SK-N-SH (cell line): ENCODE measurements at regions not wholly inside any gene's neighbourhood (a gene's known extent, or its start where the extent isn't known, plus 50 kb on each side); places are given as distances from the start of the nearest gene placed in this dataset.

Experiments
- CTCF ChIA-PET: fragments of 300-600, 350-600 bp; formaldehyde crosslinking; extraction: SDS; loops from one replicate; lab custom pipeline; 2021; lab: Yijun Ruan, JAX
- POLR2A ChIA-PET: fragments of 350-600 bp; sonication (Branson Sonifier 250); formaldehyde crosslinking; extraction: SDS; loops from one replicate; lab custom pipeline; 2020; ENCODE audit warnings: antibody characterized with exemption, inconsistent platforms; lab: Yijun Ruan, JAX
- DNase-seq: peaks from one replicate; pipeline ENCODE4 v3.0.0; 2012
- H2AFZ ChIP-seq: fragments of 200-600 bp; sonication (generic); 2 replicates; pipeline ENCODE4 v1.8.1; 2016; ENCODE audit warnings: antibody characterized with exemption, mild to moderate bottlenecking, low read depth
- H3F3A ChIP-seq: fragments of 200-600 bp; sonication (generic); replicated peaks from 2 replicates; pipeline ENCODE3; 2016; ENCODE audit warnings: antibody characterized with exemption, mild to moderate bottlenecking; ENCODE audit not compliant: insufficient read depth
- H3K27ac ChIP-seq, 2 experiments: fragments of 200-500 bp in 1 of 2; fragments of 200-600 bp in 1 of 2; sonication (Bioruptor generic) in 1 of 2; sonication (generic), shearing (Covaris generic) in 1 of 2; 2 replicates each; pipeline versions ENCODE4 v1.5.1 to v1.6.1; 2014 to 2016; ENCODE audit warnings: low read depth in 2 of 2, inconsistent platforms in 1 of 2, low read length in 1 of 2, mild to moderate bottlenecking in 1 of 2, mixed read lengths in 1 of 2
- H3K27me3 ChIP-seq: fragments of 200-600 bp; sonication (generic), shearing (Covaris generic); 2 replicates; pipeline ENCODE4 v1.6.1; 2016; ENCODE audit warnings: mixed run types; ENCODE audit not compliant: insufficient read depth
- H3K36me3 ChIP-seq, 2 experiments: fragments of 200-500 bp in 1 of 2; fragments of 200-600 bp in 1 of 2; sonication (Bioruptor generic) in 1 of 2; sonication (generic) in 1 of 2; replicated peaks in 1 of 2; 2 replicates each; pipeline versions ENCODE3 to v1.5.1; 2014 to 2016; ENCODE audit warnings: low read length in 1 of 2, mild to moderate bottlenecking in 1 of 2; ENCODE audit not compliant: insufficient read depth in 2 of 2, control insufficient read depth in 1 of 2
- H3K4me1 ChIP-seq, 2 experiments: fragments of 200-500 bp in 1 of 2; fragments of 200-600 bp in 1 of 2; sonication (Bioruptor generic) in 1 of 2; sonication (generic), shearing (Covaris generic) in 1 of 2; 2 replicates each; pipeline versions ENCODE4 v1.5.1 to v1.6.1; 2014 to 2016; ENCODE audit warnings: low read depth in 1 of 2, low read length in 1 of 2, mixed run types in 1 of 2; ENCODE audit not compliant: insufficient read depth in 2 of 2, control insufficient read depth in 1 of 2
- H3K4me2 ChIP-seq: fragments of 200-600 bp; sonication (generic), shearing (Covaris generic); 2 replicates; pipeline ENCODE4 v1.6.1; 2017; ENCODE audit warnings: mixed run types
- H3K4me3 ChIP-seq, 2 experiments: fragments of 200-500 bp in 1 of 2; fragments of 200-600 bp in 1 of 2; sonication (Bioruptor generic) in 1 of 2; sonication (generic), shearing (Covaris generic) in 1 of 2; 2 replicates each; pipeline versions ENCODE4 v1.5.1 to v1.8.1; 2014 to 2016; ENCODE audit warnings: low read depth in 2 of 2, inconsistent platforms in 1 of 2, low read length in 1 of 2, mild to moderate bottlenecking in 1 of 2, mixed read lengths in 1 of 2, moderate library complexity in 1 of 2
- H3K79me2 ChIP-seq: fragments of 200-600 bp; sonication (generic); 2 replicates; pipeline ENCODE4 v1.8.1; 2017; ENCODE audit warnings: mild to moderate bottlenecking; ENCODE audit not compliant: insufficient read depth
- H3K9ac ChIP-seq: fragments of 200-600 bp; sonication (generic); 2 replicates; pipeline ENCODE4 v1.6.1; 2017; ENCODE audit warnings: mixed run types
- H3K9me2 ChIP-seq: fragments of 200-600 bp; sonication (generic); 2 replicates; pipeline ENCODE4 v1.6.1; 2017; ENCODE audit warnings: mixed run types
- H3K9me3 ChIP-seq: fragments of 200-600 bp; sonication (generic); 2 replicates; pipeline ENCODE4 v1.6.1; 2017; ENCODE audit warnings: mixed run types, mild to moderate bottlenecking, moderate library complexity
- H4K20me1 ChIP-seq: fragments of 200-600 bp; sonication (generic); 2 replicates; pipeline ENCODE4 v1.6.1; 2017; ENCODE audit warnings: mild to moderate bottlenecking, mixed run types; ENCODE audit not compliant: insufficient read depth
- CHD2 ChIP-seq: fragments of 150-350 bp; IDR thresholded peaks from 2 replicates; pipeline ENCODE4 v1.6.1; 2018; ENCODE audit warnings: low read length; ENCODE audit not compliant: partially characterized antibody
- ELF1 ChIP-seq: IDR thresholded peaks from 2 replicates; pipeline ENCODE4 v1.4.0; 2012
- EP300 ChIP-seq, 2 experiments: IDR thresholded peaks; 2 replicates each; pipeline versions ENCODE4 v1.4.0 to v1.6.1; 2012; ENCODE audit warnings: borderline replicate concordance in 1 of 2, low read depth in 1 of 2, low read length in 1 of 2
- FOSL2 ChIP-seq: IDR thresholded peaks from 2 replicates; pipeline ENCODE4 v1.4.0; 2012; ENCODE audit warnings: low read depth, mild to moderate bottlenecking, moderate library complexity, borderline replicate concordance
- FOXJ3 ChIP-seq: sonication (generic); formaldehyde crosslinking; IDR thresholded peaks from 2 replicates; pipeline ENCODE4 v1.5.1; 2020; ENCODE audit warnings: mild to moderate bottlenecking, missing genetic modification reagents
- FOXM1 ChIP-seq: IDR thresholded peaks from 2 replicates; pipeline ENCODE4 v1.4.0; 2012; ENCODE audit warnings: low read depth, mild to moderate bottlenecking
- GABPA ChIP-seq: IDR thresholded peaks from 2 replicates; pipeline ENCODE4 v1.4.0; 2012; ENCODE audit warnings: low read depth, mild to moderate bottlenecking
- GATA2 ChIP-seq: sonication (generic); formaldehyde crosslinking; IDR thresholded peaks from 2 replicates; pipeline ENCODE4 v1.5.0; 2020; ENCODE audit warnings: mild to moderate bottlenecking, missing genetic modification reagents
- MEF2A ChIP-seq: IDR thresholded peaks from 2 replicates; pipeline ENCODE4 v1.4.0; 2012; ENCODE audit warnings: low read depth, borderline replicate concordance
- MXI1 ChIP-seq: IDR thresholded peaks from 2 replicates; pipeline ENCODE4 v1.6.1; 2012; ENCODE audit warnings: mild to moderate bottlenecking, low read depth, low read length, improper control_type of control experiment
- NFIC ChIP-seq: IDR thresholded peaks from 2 replicates; pipeline ENCODE4 v1.4.0; 2012; ENCODE audit warnings: borderline replicate concordance
- NRF1 ChIP-seq: IDR thresholded peaks from 2 replicates; pipeline ENCODE4 v1.6.1; 2012; ENCODE audit warnings: low read depth, mild to moderate bottlenecking, low read length
- POLR2AphosphoS5 ChIP-seq: IDR thresholded peaks from 2 replicates; pipeline ENCODE4 v1.6.1; 2012; ENCODE audit warnings: low read depth, low read length
- RAD21 ChIP-seq: IDR thresholded peaks from 2 replicates; pipeline ENCODE4 v1.6.1; 2012; ENCODE audit warnings: mild to moderate bottlenecking, low read length
- RCOR1 ChIP-seq: fragments of 150-350 bp; IDR thresholded peaks from 2 replicates; pipeline ENCODE4 v1.6.1; 2017; ENCODE audit warnings: antibody characterized with exemption, low read length
- RXRA ChIP-seq: IDR thresholded peaks from 2 replicates; pipeline ENCODE4 v1.4.0; 2012; ENCODE audit warnings: low read depth, mild to moderate bottlenecking, borderline replicate concordance
- TAF1 ChIP-seq: IDR thresholded peaks from 2 replicates; pipeline ENCODE4 v1.6.1; 2012; ENCODE audit warnings: low read depth, mild to moderate bottlenecking, low read length, moderate library complexity, borderline replicate concordance
- TEAD4 ChIP-seq: IDR thresholded peaks from 2 replicates; pipeline ENCODE4 v1.4.0; 2012; ENCODE audit warnings: mild to moderate bottlenecking, borderline replicate concordance; ENCODE audit not compliant: insufficient read depth
- WGBS: methylation state at CpG from one replicate; pipeline ENCODE4 v1.1.6; 2017; ENCODE audit warnings: low lambda C conversion rate; 5-methylcytosine and 5-hydroxymethylcytosine counted together
- TF ChIP-seq, protein P1 (sequence below): IDR thresholded peaks from 2 replicates; pipeline ENCODE4 v1.4.0; 2012; ENCODE audit warnings: low read depth, borderline replicate concordance
- TF ChIP-seq, protein P2 (sequence below): IDR thresholded peaks from 2 replicates; pipeline ENCODE4; 2012
- TF ChIP-seq, protein P3 (sequence below): fragments of 150-350 bp; IDR thresholded peaks from 2 replicates; pipeline ENCODE4 v1.6.1; 2017; ENCODE audit warnings: antibody characterized with exemption, low read length, low read depth, borderline replicate concordance
- TF ChIP-seq, protein P4 (sequence below): IDR thresholded peaks from 2 replicates; pipeline ENCODE4 v1.4.0; 2012; ENCODE audit warnings: low read depth, borderline replicate concordance

DNA sequence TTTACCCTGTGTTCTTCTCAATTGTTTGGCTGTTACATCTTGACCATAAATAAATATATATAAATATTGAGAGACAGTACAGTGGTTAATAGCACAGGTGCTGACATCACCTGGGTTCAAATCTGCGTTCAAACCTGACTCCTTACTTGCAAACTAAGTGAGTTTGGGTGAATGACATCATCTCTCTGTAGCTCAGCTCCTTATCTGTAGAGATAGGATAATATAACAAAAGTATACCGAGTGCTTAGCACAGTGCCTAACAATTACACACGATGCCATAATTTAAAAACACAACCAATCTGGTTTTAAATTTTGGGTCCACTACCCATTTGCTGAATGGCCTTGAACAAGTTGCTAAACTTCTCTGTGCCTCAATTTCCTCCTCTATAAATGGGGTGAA lies 86.6 kb downstream of the RRAGC start:
- ChIA-PET CTCF (interaction anchor here (0.6 kb wide), 1 partner anchor 10 kb away, joined by 3 read pairs; no protein-coding TSS in a partner anchor), POLR2A (no interaction called here)
- Histone ChIP-seq H3K27me3 (peaks cover 17% of the 10 kb centered on the region; the same call in 1 of the 2 replicates), H3F3A (no peaks in the 10 kb centered on the region), H3K36me3 (no peaks in the 10 kb centered on the region), H3K4me2 (no peak overlapping the region), H3K9me2 (no peaks in the 10 kb centered on the region), H3K27ac (no peak overlapping the region), H4K20me1 (no peaks in the 10 kb centered on the region), H2AFZ (no peak overlapping the region), H3K9ac (no peak overlapping the region), H3K4me3 (no peak overlapping the region), H3K4me1 (no peaks in the 10 kb centered on the region), H3K79me2 (no peaks in the 10 kb centered on the region), H3K9me3 (no peaks in the 10 kb centered on the region)
- TF ChIP-seq, protein P1, sequence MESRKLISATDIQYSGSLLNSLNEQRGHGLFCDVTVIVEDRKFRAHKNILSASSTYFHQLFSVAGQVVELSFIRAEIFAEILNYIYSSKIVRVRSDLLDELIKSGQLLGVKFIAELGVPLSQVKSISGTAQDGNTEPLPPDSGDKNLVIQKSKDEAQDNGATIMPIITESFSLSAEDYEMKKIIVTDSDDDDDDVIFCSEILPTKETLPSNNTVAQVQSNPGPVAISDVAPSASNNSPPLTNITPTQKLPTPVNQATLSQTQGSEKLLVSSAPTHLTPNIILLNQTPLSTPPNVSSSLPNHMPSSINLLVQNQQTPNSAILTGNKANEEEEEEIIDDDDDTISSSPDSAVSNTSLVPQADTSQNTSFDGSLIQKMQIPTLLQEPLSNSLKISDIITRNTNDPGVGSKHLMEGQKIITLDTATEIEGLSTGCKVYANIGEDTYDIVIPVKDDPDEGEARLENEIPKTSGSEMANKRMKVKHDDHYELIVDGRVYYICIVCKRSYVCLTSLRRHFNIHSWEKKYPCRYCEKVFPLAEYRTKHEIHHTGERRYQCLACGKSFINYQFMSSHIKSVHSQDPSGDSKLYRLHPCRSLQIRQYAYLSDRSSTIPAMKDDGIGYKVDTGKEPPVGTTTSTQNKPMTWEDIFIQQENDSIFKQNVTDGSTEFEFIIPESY, result no peak
- TF ChIP-seq ELF1, result no peak
- TF ChIP-seq FOSL2, result no peak
- no peak for TF ChIP-seq RXRA
- TF ChIP-seq TAF1, result no peak
- TF ChIP-seq FOXM1, result no peak
- TF ChIP-seq RCOR1, result no peak
- no peak for TF ChIP-seq FOXJ3
- TF ChIP-seq, protein P2, sequence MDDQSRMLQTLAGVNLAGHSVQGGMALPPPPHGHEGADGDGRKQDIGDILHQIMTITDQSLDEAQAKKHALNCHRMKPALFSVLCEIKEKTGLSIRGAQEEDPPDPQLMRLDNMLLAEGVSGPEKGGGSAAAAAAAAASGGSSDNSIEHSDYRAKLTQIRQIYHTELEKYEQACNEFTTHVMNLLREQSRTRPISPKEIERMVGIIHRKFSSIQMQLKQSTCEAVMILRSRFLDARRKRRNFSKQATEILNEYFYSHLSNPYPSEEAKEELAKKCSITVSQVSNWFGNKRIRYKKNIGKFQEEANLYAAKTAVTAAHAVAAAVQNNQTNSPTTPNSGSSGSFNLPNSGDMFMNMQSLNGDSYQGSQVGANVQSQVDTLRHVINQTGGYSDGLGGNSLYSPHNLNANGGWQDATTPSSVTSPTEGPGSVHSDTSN, result no peak
- TF ChIP-seq, protein P3, sequence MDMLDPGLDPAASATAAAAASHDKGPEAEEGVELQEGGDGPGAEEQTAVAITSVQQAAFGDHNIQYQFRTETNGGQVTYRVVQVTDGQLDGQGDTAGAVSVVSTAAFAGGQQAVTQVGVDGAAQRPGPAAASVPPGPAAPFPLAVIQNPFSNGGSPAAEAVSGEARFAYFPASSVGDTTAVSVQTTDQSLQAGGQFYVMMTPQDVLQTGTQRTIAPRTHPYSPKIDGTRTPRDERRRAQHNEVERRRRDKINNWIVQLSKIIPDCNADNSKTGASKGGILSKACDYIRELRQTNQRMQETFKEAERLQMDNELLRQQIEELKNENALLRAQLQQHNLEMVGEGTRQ, result no peak
- TF ChIP-seq CHD2, result no peak
- TF ChIP-seq POLR2AphosphoS5, result no peak
- TF ChIP-seq EP300 (IDR thresholded peaks at IDR 0.05; ENCODE audit: borderline replicate concordance in 1 of 2, low read depth in 1 of 2, low read length in 1 of 2), result no peak
- TF ChIP-seq GABPA, result no peak
- WGBS, result 2% methylated on average over 3 of the region's 3 CpGs
- DNase-seq, result no peak

DNA sequence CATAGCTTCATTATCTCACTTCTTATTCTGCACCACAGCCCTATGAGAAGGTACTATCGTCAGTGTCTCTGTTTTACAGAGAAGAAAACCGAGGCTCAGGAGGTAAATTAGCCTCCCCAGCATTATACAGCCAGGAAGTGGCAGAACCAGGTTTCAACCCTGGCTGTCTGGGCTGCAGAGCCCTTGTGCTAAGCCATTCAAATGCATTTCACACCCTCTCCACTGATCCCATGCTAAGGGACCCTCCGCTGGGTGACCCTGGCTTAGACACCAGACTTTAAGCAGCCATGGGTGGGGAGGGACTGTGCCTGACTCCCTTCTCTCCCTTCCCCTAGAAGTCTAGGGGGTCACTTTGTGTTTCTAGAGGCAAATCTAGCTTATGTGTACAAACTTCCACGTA lies 87.5 kb downstream of the RRAGC start:
- WGBS, result 13% methylated on average over 4 of the region's 4 CpGs
- Histone ChIP-seq H3K9me2 (no peaks in the 10 kb centered on the region), H3K79me2 (no peaks in the 10 kb centered on the region), H4K20me1 (no peaks in the 10 kb centered on the region), H3K4me1 (no peaks in the 10 kb centered on the region), H3K4me3 (no peak overlapping the region), H2AFZ (no peak overlapping the region), H3K9ac (no peak overlapping the region), H3K27ac (no peak overlapping the region), H3K36me3 (no peaks in the 10 kb centered on the region), H3K4me2 (no peak overlapping the region), H3K27me3 (peaks cover 11% of the 10 kb centered on the region; the same call in 1 of the 2 replicates), H3F3A (no peaks in the 10 kb centered on the region), H3K9me3 (no peaks in the 10 kb centered on the region)
- DNase-seq, result no peak
- ChIA-PET CTCF (no interaction called here), POLR2A (no interaction called here)
- TF ChIP-seq NRF1 (no peak), GABPA (no peak), NFIC (no peak), ELF1 (no peak), TEAD4 (no peak), RAD21 (no peak), POLR2AphosphoS5 (no peak), FOXM1 (no peak), MXI1 (no peak), FOSL2 (no peak), FOXJ3 (no peak), RXRA (no peak), MEF2A (no peak), EP300 (IDR thresholded peaks at IDR 0.05; ENCODE audit: borderline replicate concordance in 1 of 2, low read depth in 1 of 2, low read length in 1 of 2) (no peak), GATA2 (CRISPR knock-in tag) (no peak)
- TF ChIP-seq, protein P4, sequence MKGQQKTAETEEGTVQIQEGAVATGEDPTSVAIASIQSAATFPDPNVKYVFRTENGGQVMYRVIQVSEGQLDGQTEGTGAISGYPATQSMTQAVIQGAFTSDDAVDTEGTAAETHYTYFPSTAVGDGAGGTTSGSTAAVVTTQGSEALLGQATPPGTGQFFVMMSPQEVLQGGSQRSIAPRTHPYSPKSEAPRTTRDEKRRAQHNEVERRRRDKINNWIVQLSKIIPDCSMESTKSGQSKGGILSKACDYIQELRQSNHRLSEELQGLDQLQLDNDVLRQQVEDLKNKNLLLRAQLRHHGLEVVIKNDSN, result no peak
